ENCODE measurements at regions not wholly inside any gene's neighbourhood (a gene's known extent, or its start where the extent isn't known, plus 50 kb on each side); places are given as distances from the start of the nearest gene placed in this dataset.

GRCh38 chr7:68613405-68613804 lies 984.9 kb upstream of the AUTS2 start:
- DNase-seq (no peak), ATAC-seq (no peak)
- H3K27me3 ChIP-seq = no peaks in the 10 kb centered on the region
- TF ChIP-seq CTCF (IDR thresholded peaks at IDR 0.05 in 4 of 5, conservative IDR thresholded peaks at IDR 0.05 in 1 of 5) = no peak
- no peak for TF ChIP-seq POLR2A (IDR thresholded peaks at IDR 0.05)
- in situ Hi-C loops (cut with MboI; ENCODE audit: low sequenced_read_pairs in 4 of 4) (no loop called here), intact Hi-C loops (cut with DNase I; ENCODE audit: low total_unique reads) (no loop called here)
- no peak overlapping the region for H3K4me3 ChIP-seq
- no peaks in the 10 kb centered on the region for H3K4me1 ChIP-seq
- no peaks in the 10 kb centered on the region for H3K9me3 ChIP-seq
- H3K27ac ChIP-seq = no peak overlapping the region
- H3K36me3 ChIP-seq = no peaks in the 10 kb centered on the region

GRCh38 chr7:68613897-68614296 lies 984.4 kb upstream of the AUTS2 start:
- ATAC-seq (no peak), DNase-seq (no peak)
- no peaks in the 10 kb centered on the region for H3K27me3 ChIP-seq
- no peak overlapping the region for H3K27ac ChIP-seq
- H3K4me3 ChIP-seq = no peak overlapping the region
- H3K36me3 ChIP-seq = no peaks in the 10 kb centered on the region
- no peaks in the 10 kb centered on the region for H3K4me1 ChIP-seq
- in situ Hi-C loops (cut with MboI; ENCODE audit: low sequenced_read_pairs in 4 of 4) = no loop called here
- H3K9me3 ChIP-seq = no peaks in the 10 kb centered on the region
- TF ChIP-seq CTCF (IDR thresholded peaks at IDR 0.05 in 4 of 5, conservative IDR thresholded peaks at IDR 0.05 in 1 of 5) (no peak), POLR2A (IDR thresholded peaks at IDR 0.05) (no peak)
- intact Hi-C loops (cut with DNase I; ENCODE audit: low total_unique reads) = no loop called here

- no peak for ATAC-seq
- intact Hi-C loops (cut with DNase I; ENCODE audit: low total_unique reads) = no loop called here
Observed at GRCh38 chr7:68619526-68619925, 978.7 kb upstream of the AUTS2 start.

GRCh38 chr7:68622500-68622899 lies 975.8 kb upstream of the AUTS2 start:
- Histone ChIP-seq H3K27ac (no peak overlapping the region), H3K9me3 (no peaks in the 10 kb centered on the region), H3K4me3 (no peak overlapping the region), H3K36me3 (no peaks in the 10 kb centered on the region), H3K4me1 (no peaks in the 10 kb centered on the region), H3K27me3 (no peaks in the 10 kb centered on the region)
- no peak for TF ChIP-seq POLR2A (IDR thresholded peaks at IDR 0.05)
- TF ChIP-seq CTCF (IDR thresholded peaks at IDR 0.05 in 4 of 5, conservative IDR thresholded peaks at IDR 0.05 in 1 of 5) = no peak
- ATAC-seq (no peak), DNase-seq (no peak)
- in situ Hi-C loops (cut with MboI; ENCODE audit: low sequenced_read_pairs in 4 of 4) = no loop called here
- intact Hi-C loops (cut with DNase I; ENCODE audit: low total_unique reads) = no loop called here

More at GRCh38 chr7:68619526-68619925, 978.7 kb upstream of the AUTS2 start:
- TF ChIP-seq POLR2A (IDR thresholded peaks at IDR 0.05) (no peak), CTCF (IDR thresholded peaks at IDR 0.05 in 4 of 5, conservative IDR thresholded peaks at IDR 0.05 in 1 of 5) (no peak)
- Histone ChIP-seq H3K27me3 (no peaks in the 10 kb centered on the region), H3K4me3 (no peak overlapping the region), H3K4me1 (no peaks in the 10 kb centered on the region), H3K36me3 (no peaks in the 10 kb centered on the region), H3K27ac (no peak overlapping the region), H3K9me3 (no peaks in the 10 kb centered on the region)
- in situ Hi-C loops (cut with MboI; ENCODE audit: low sequenced_read_pairs in 4 of 4) = no loop called here
- no peak for DNase-seq

- Histone ChIP-seq H3K4me1 (no peaks in the 10 kb centered on the region), H3K4me3 (no peak overlapping the region), H3K27ac (no peak overlapping the region), H3K36me3 (no peaks in the 10 kb centered on the region), H3K27me3 (no peaks in the 10 kb centered on the region), H3K9me3 (no peaks in the 10 kb centered on the region)
- TF ChIP-seq CTCF (IDR thresholded peaks at IDR 0.05 in 4 of 5, conservative IDR thresholded peaks at IDR 0.05 in 1 of 5) (no peak), POLR2A (IDR thresholded peaks at IDR 0.05) (no peak)
- in situ Hi-C loops (cut with MboI; ENCODE audit: low sequenced_read_pairs in 4 of 4) (no loop called here), intact Hi-C loops (cut with DNase I; ENCODE audit: low total_unique reads) (no loop called here)
- no peak for DNase-seq
- ATAC-seq = no peak
Observed at GRCh38 chr7:68623030-68623429, 975.2 kb upstream of the AUTS2 start.

Data from gastrocnemius medialis (tissue), 4 donors.